OCI-LY1 (cell line): ENCODE measurements at regions not wholly inside any gene's neighbourhood (a gene's known extent, or its start where the extent isn't known, plus 50 kb on each side); places are given as distances from the start of the nearest gene placed in this dataset.

Source experiments
- CTCF ChIP-seq: fragments of 200-600 bp; sonication (generic), shearing (Covaris generic); IDR thresholded peaks from 2 replicates; pipeline ENCODE4 v1.5.1; 2017; ENCODE audit warnings: mild to moderate bottlenecking, antibody characterized with exemption, low read length, moderate library complexity, mixed read lengths
- EZH2 ChIP-seq: fragments of 200-600 bp; sonication (generic), shearing (Covaris generic); IDR thresholded peaks from 2 replicates; pipeline ENCODE4 v1.8.0; 2017; ENCODE audit warnings: borderline replicate concordance, mixed run types, mild to moderate bottlenecking, antibody characterized with exemption, low read length, moderate library complexity, mixed read lengths

- TF ChIP-seq CTCF (no peak), EZH2 (no peak)
These were observed 252.3 kb upstream of the TMPRSS15 start for GRCh38 chr21:18655931-18656330.
